GOT3 (cell line): ENCODE measurements at regions not wholly inside any gene's neighbourhood (a gene's known extent, or its start where the extent isn't known, plus 50 kb on each side); places are given as distances from the start of the nearest gene placed in this dataset.

Experiments used
- DNase-seq: peaks from one replicate; lab custom pipeline; 2025; ENCODE audit warnings: mixed read lengths; lab: John Stamatoyannopoulos, UW

GRCh38 chr7:41096917-41097316, 606.0 kb downstream of the INHBA start:
- no peak for DNase-seq

- no peak for DNase-seq
These were observed 609.7 kb downstream of the INHBA start for GRCh38 chr7:41093141-41093540.

- no peak for DNase-seq
These were observed 617.6 kb downstream of the INHBA start for GRCh38 chr7:41085244-41085643.

- no peak for DNase-seq
These were observed 618.5 kb downstream of the INHBA start for GRCh38 chr7:41084381-41084780.

GRCh38 chr7:41069635-41070034, 633.3 kb downstream of the INHBA start:
- no peak for DNase-seq

GRCh38 chr7:41067576-41067975, 635.3 kb downstream of the INHBA start:
- no peak for DNase-seq

GRCh38 chr7:41065663-41066062, 637.2 kb downstream of the INHBA start:
- DNase-seq, result no peak

- no peak for DNase-seq
These were observed 639.8 kb downstream of the INHBA start for GRCh38 chr7:41063116-41063515.

GRCh38 chr7:41060796-41061195, 642.1 kb downstream of the INHBA start:
- DNase-seq, result no peak

GRCh38 chr7:41059796-41060195, 643.1 kb downstream of the INHBA start:
- no peak for DNase-seq

- no peak for DNase-seq
These were observed 643.7 kb downstream of the INHBA start for GRCh38 chr7:41058986-41059741.

GRCh38 chr7:41054960-41055661, 647.8 kb downstream of the INHBA start:
- DNase-seq, result no peak

- no peak for DNase-seq
These were observed 649.1 kb downstream of the INHBA start for GRCh38 chr7:41053820-41054219.

- no peak for DNase-seq
These were observed 650.2 kb downstream of the INHBA start for GRCh38 chr7:41052736-41053135.

GRCh38 chr7:41052201-41052600, 650.7 kb downstream of the INHBA start:
- no peak for DNase-seq

GRCh38 chr7:41051535-41051934, 651.4 kb downstream of the INHBA start:
- no peak for DNase-seq

- DNase-seq, result no peak
These were observed 651.8 kb downstream of the INHBA start for GRCh38 chr7:41051062-41051461.

- DNase-seq, result no peak
These were observed 654.1 kb downstream of the INHBA start for GRCh38 chr7:41048771-41049170.

- DNase-seq, result no peak
These were observed 655.1 kb downstream of the INHBA start for GRCh38 chr7:41047789-41048191.

GRCh38 chr7:41047211-41047610, 655.7 kb downstream of the INHBA start:
- DNase-seq, result no peak

- DNase-seq, result no peak
These were observed 656.1 kb downstream of the INHBA start for GRCh38 chr7:41046776-41047175.

GRCh38 chr7:41046221-41046761, 656.6 kb downstream of the INHBA start:
- DNase-seq, result no peak

- no peak for DNase-seq
These were observed 657.2 kb downstream of the INHBA start for GRCh38 chr7:41045556-41046123.
